EL (cell line): ENCODE measurements at regions not wholly inside any gene's neighbourhood (a gene's known extent, or its start where the extent isn't known, plus 50 kb on each side); places are given as distances from the start of the nearest gene placed in this dataset.

Source experiments
- DNase-seq: peaks from one replicate; pipeline ENCODE4 v3.0.0-alpha.2; 2016

- DNase-seq, result no peak
Observed at GRCh38 chr3:181660337-181660736, 51.4 kb upstream of the SOX2 start.

GRCh38 chr3:181637456-181637855, 74.3 kb upstream of the SOX2 start:
- no peak for DNase-seq

GRCh38 chr3:181637056-181637455, 74.7 kb upstream of the SOX2 start:
- DNase-seq, result no peak

- no peak for DNase-seq
Observed at GRCh38 chr3:181635141-181635540, 76.6 kb upstream of the SOX2 start.

- no peak for DNase-seq
Observed at GRCh38 chr3:181633556-181633955, 78.2 kb upstream of the SOX2 start.

- DNase-seq, result no peak
Observed at GRCh38 chr3:181631901-181632300, 79.8 kb upstream of the SOX2 start.

- DNase-seq, result no peak
Observed at GRCh38 chr3:181630853-181631252, 80.9 kb upstream of the SOX2 start.

GRCh38 chr3:181629711-181630110, 82.0 kb upstream of the SOX2 start:
- no peak for DNase-seq

GRCh38 chr3:181629029-181629428, 82.7 kb upstream of the SOX2 start:
- no peak for DNase-seq

- DNase-seq, result no peak
Observed at GRCh38 chr3:181628384-181628783, 83.3 kb upstream of the SOX2 start.

GRCh38 chr3:181626036-181626435, 85.7 kb upstream of the SOX2 start:
- DNase-seq, result no peak

- DNase-seq, result no peak
Observed at GRCh38 chr3:181623924-181624694, 87.6 kb upstream of the SOX2 start.

- DNase-seq, result no peak
Observed at GRCh38 chr3:181622365-181622764, 89.4 kb upstream of the SOX2 start.

GRCh38 chr3:181619897-181620296, 91.8 kb upstream of the SOX2 start:
- DNase-seq, result no peak

- DNase-seq, result no peak
Observed at GRCh38 chr3:181618260-181618659, 93.5 kb upstream of the SOX2 start.

- DNase-seq, result no peak
Observed at GRCh38 chr3:181616088-181617070, 95.3 kb upstream of the SOX2 start.

GRCh38 chr3:181615666-181616065, 96.1 kb upstream of the SOX2 start:
- no peak for DNase-seq

GRCh38 chr3:181614878-181615277, 96.8 kb upstream of the SOX2 start:
- no peak for DNase-seq

GRCh38 chr3:181613813-181614212, 97.9 kb upstream of the SOX2 start:
- DNase-seq, result no peak

GRCh38 chr3:181613191-181613590, 98.5 kb upstream of the SOX2 start:
- no peak for DNase-seq

GRCh38 chr3:181610973-181611265, 100.8 kb upstream of the SOX2 start:
- no peak for DNase-seq

- DNase-seq, result no peak
Observed at GRCh38 chr3:181610083-181610972, 101.4 kb upstream of the SOX2 start.
